SK-N-SH (cell line): ENCODE measurements at regions not wholly inside any gene's neighbourhood (a gene's known extent, or its start where the extent isn't known, plus 50 kb on each side); places are given as distances from the start of the nearest gene placed in this dataset.

ENCODE experiments used
- CTCF ChIA-PET: fragments of 300-600, 350-600 bp; formaldehyde crosslinking; extraction: SDS; loops from one replicate; lab custom pipeline; 2021; lab: Yijun Ruan, JAX
- POLR2A ChIA-PET: fragments of 350-600 bp; sonication (Branson Sonifier 250); formaldehyde crosslinking; extraction: SDS; loops from one replicate; lab custom pipeline; 2020; ENCODE audit warnings: antibody characterized with exemption, inconsistent platforms; lab: Yijun Ruan, JAX
- DNase-seq: peaks from one replicate; pipeline ENCODE4 v3.0.0; 2012
- H2AFZ ChIP-seq: fragments of 200-600 bp; sonication (generic); 2 replicates; pipeline ENCODE4 v1.8.1; 2016; ENCODE audit warnings: antibody characterized with exemption, mild to moderate bottlenecking, low read depth
- H3F3A ChIP-seq: fragments of 200-600 bp; sonication (generic); replicated peaks from 2 replicates; pipeline ENCODE3; 2016; ENCODE audit warnings: antibody characterized with exemption, mild to moderate bottlenecking; ENCODE audit not compliant: insufficient read depth
- H3K27ac ChIP-seq, 2 experiments: fragments of 200-500 bp in 1 of 2; fragments of 200-600 bp in 1 of 2; sonication (Bioruptor generic) in 1 of 2; sonication (generic), shearing (Covaris generic) in 1 of 2; 2 replicates each; pipeline versions ENCODE4 v1.5.1 to v1.6.1; 2014 to 2016; ENCODE audit warnings: low read depth in 2 of 2, inconsistent platforms in 1 of 2, low read length in 1 of 2, mild to moderate bottlenecking in 1 of 2, mixed read lengths in 1 of 2
- H3K27me3 ChIP-seq: fragments of 200-600 bp; sonication (generic), shearing (Covaris generic); 2 replicates; pipeline ENCODE4 v1.6.1; 2016; ENCODE audit warnings: mixed run types; ENCODE audit not compliant: insufficient read depth
- H3K36me3 ChIP-seq, 2 experiments: fragments of 200-500 bp in 1 of 2; fragments of 200-600 bp in 1 of 2; sonication (Bioruptor generic) in 1 of 2; sonication (generic) in 1 of 2; replicated peaks in 1 of 2; 2 replicates each; pipeline versions ENCODE3 to v1.5.1; 2014 to 2016; ENCODE audit warnings: low read length in 1 of 2, mild to moderate bottlenecking in 1 of 2; ENCODE audit not compliant: insufficient read depth in 2 of 2, control insufficient read depth in 1 of 2
- H3K4me1 ChIP-seq, 2 experiments: fragments of 200-500 bp in 1 of 2; fragments of 200-600 bp in 1 of 2; sonication (Bioruptor generic) in 1 of 2; sonication (generic), shearing (Covaris generic) in 1 of 2; 2 replicates each; pipeline versions ENCODE4 v1.5.1 to v1.6.1; 2014 to 2016; ENCODE audit warnings: low read depth in 1 of 2, low read length in 1 of 2, mixed run types in 1 of 2; ENCODE audit not compliant: insufficient read depth in 2 of 2, control insufficient read depth in 1 of 2
- H3K4me2 ChIP-seq: fragments of 200-600 bp; sonication (generic), shearing (Covaris generic); 2 replicates; pipeline ENCODE4 v1.6.1; 2017; ENCODE audit warnings: mixed run types
- H3K4me3 ChIP-seq, 2 experiments: fragments of 200-500 bp in 1 of 2; fragments of 200-600 bp in 1 of 2; sonication (Bioruptor generic) in 1 of 2; sonication (generic), shearing (Covaris generic) in 1 of 2; 2 replicates each; pipeline versions ENCODE4 v1.5.1 to v1.8.1; 2014 to 2016; ENCODE audit warnings: low read depth in 2 of 2, inconsistent platforms in 1 of 2, low read length in 1 of 2, mild to moderate bottlenecking in 1 of 2, mixed read lengths in 1 of 2, moderate library complexity in 1 of 2
- H3K79me2 ChIP-seq: fragments of 200-600 bp; sonication (generic); 2 replicates; pipeline ENCODE4 v1.8.1; 2017; ENCODE audit warnings: mild to moderate bottlenecking; ENCODE audit not compliant: insufficient read depth
- H3K9ac ChIP-seq: fragments of 200-600 bp; sonication (generic); 2 replicates; pipeline ENCODE4 v1.6.1; 2017; ENCODE audit warnings: mixed run types
- H3K9me2 ChIP-seq: fragments of 200-600 bp; sonication (generic); 2 replicates; pipeline ENCODE4 v1.6.1; 2017; ENCODE audit warnings: mixed run types
- H3K9me3 ChIP-seq: fragments of 200-600 bp; sonication (generic); 2 replicates; pipeline ENCODE4 v1.6.1; 2017; ENCODE audit warnings: mixed run types, mild to moderate bottlenecking, moderate library complexity
- H4K20me1 ChIP-seq: fragments of 200-600 bp; sonication (generic); 2 replicates; pipeline ENCODE4 v1.6.1; 2017; ENCODE audit warnings: mild to moderate bottlenecking, mixed run types; ENCODE audit not compliant: insufficient read depth
- CHD2 ChIP-seq: fragments of 150-350 bp; IDR thresholded peaks from 2 replicates; pipeline ENCODE4 v1.6.1; 2018; ENCODE audit warnings: low read length; ENCODE audit not compliant: partially characterized antibody
- ELF1 ChIP-seq: IDR thresholded peaks from 2 replicates; pipeline ENCODE4 v1.4.0; 2012
- EP300 ChIP-seq, 2 experiments: IDR thresholded peaks; 2 replicates each; pipeline versions ENCODE4 v1.4.0 to v1.6.1; 2012; ENCODE audit warnings: borderline replicate concordance in 1 of 2, low read depth in 1 of 2, low read length in 1 of 2
- EZH2phosphoT487 ChIP-seq: fragments of 200-600 bp; sonication (generic); IDR thresholded peaks from 2 replicates; pipeline ENCODE4 v1.6.1; 2017; ENCODE audit warnings: low read depth, mixed run types, mild to moderate bottlenecking, antibody characterized with exemption, moderate library complexity, borderline replicate concordance
- FOXJ3 ChIP-seq: sonication (generic); formaldehyde crosslinking; IDR thresholded peaks from 2 replicates; pipeline ENCODE4 v1.5.1; 2020; ENCODE audit warnings: mild to moderate bottlenecking, missing genetic modification reagents
- GABPA ChIP-seq: IDR thresholded peaks from 2 replicates; pipeline ENCODE4 v1.4.0; 2012; ENCODE audit warnings: low read depth, mild to moderate bottlenecking
- GATA2 ChIP-seq: sonication (generic); formaldehyde crosslinking; IDR thresholded peaks from 2 replicates; pipeline ENCODE4 v1.5.0; 2020; ENCODE audit warnings: mild to moderate bottlenecking, missing genetic modification reagents
- IRF3 ChIP-seq: fragments of 150-350 bp; IDR thresholded peaks from 2 replicates; pipeline ENCODE4 v1.6.1; 2016; ENCODE audit warnings: mild to moderate bottlenecking, low read depth, low read length
- MXI1 ChIP-seq: IDR thresholded peaks from 2 replicates; pipeline ENCODE4 v1.6.1; 2012; ENCODE audit warnings: mild to moderate bottlenecking, low read depth, low read length, improper control_type of control experiment
- NFIC ChIP-seq: IDR thresholded peaks from 2 replicates; pipeline ENCODE4 v1.4.0; 2012; ENCODE audit warnings: borderline replicate concordance
- PBX3 ChIP-seq: IDR thresholded peaks from 2 replicates; pipeline ENCODE4; 2012
- POLR2AphosphoS5 ChIP-seq: IDR thresholded peaks from 2 replicates; pipeline ENCODE4 v1.6.1; 2012; ENCODE audit warnings: low read depth, low read length
- RAD21 ChIP-seq: IDR thresholded peaks from 2 replicates; pipeline ENCODE4 v1.6.1; 2012; ENCODE audit warnings: mild to moderate bottlenecking, low read length
- RCOR1 ChIP-seq: fragments of 150-350 bp; IDR thresholded peaks from 2 replicates; pipeline ENCODE4 v1.6.1; 2017; ENCODE audit warnings: antibody characterized with exemption, low read length
- SMC3 ChIP-seq: IDR thresholded peaks from 2 replicates; pipeline ENCODE4 v1.6.1; 2012; ENCODE audit warnings: low read depth, low read length, improper control_type of control experiment
- TAF1 ChIP-seq: IDR thresholded peaks from 2 replicates; pipeline ENCODE4 v1.6.1; 2012; ENCODE audit warnings: low read depth, mild to moderate bottlenecking, low read length, moderate library complexity, borderline replicate concordance
- TCF12 ChIP-seq: IDR thresholded peaks from 2 replicates; pipeline ENCODE4 v1.4.0; 2012
- TEAD4 ChIP-seq: IDR thresholded peaks from 2 replicates; pipeline ENCODE4 v1.4.0; 2012; ENCODE audit warnings: mild to moderate bottlenecking, borderline replicate concordance; ENCODE audit not compliant: insufficient read depth
- USF2 ChIP-seq: fragments of 150-350 bp; IDR thresholded peaks from 2 replicates; pipeline ENCODE4 v1.6.1; 2017; ENCODE audit warnings: antibody characterized with exemption, low read length, low read depth, borderline replicate concordance
- WGBS: methylation state at CpG from one replicate; pipeline ENCODE4 v1.1.6; 2017; ENCODE audit warnings: low lambda C conversion rate; 5-methylcytosine and 5-hydroxymethylcytosine counted together
- TF ChIP-seq, protein P1 (sequence below): IDR thresholded peaks from 2 replicates; pipeline ENCODE4 v1.4.0; 2012; ENCODE audit warnings: low read depth, borderline replicate concordance
- TF ChIP-seq, protein P2 (sequence below): IDR thresholded peaks from 2 replicates; pipeline ENCODE4 v1.4.0; 2012; ENCODE audit warnings: low read depth

DNA sequence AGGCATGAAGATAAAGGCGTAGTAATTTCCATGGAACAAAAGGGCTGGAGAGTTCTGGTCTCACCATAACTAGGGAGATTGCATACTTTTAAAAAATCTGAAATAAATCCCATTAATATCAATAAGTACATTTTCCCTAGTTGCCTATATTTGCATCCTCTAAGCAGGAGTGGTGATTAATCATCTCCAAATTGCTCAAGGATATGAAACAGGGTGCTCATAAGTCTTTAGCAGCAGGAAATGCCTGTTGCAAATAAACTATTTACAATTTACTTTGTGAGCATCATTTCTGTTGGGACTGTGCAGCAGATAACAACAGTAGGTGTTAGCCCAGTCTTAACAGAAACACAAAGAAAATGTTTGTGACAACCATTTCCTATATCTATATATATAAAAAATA lies 92.4 kb upstream of the TMEM178A start:
- Histone ChIP-seq H3K27ac (no peak overlapping the region), H3K9me2 (no peaks in the 10 kb centered on the region), H3K9ac (no peak overlapping the region), H2AFZ (no peak overlapping the region), H3K9me3 (no peaks in the 10 kb centered on the region), H3K27me3 (no peaks in the 10 kb centered on the region), H3K79me2 (no peaks in the 10 kb centered on the region), H3F3A (peaks cover 9% of the 10 kb centered on the region), H4K20me1 (no peaks in the 10 kb centered on the region), H3K4me1 (peaks cover 5 to 10% of the 10 kb centered on the region in 2 experiments; a peak in 3 of 4 replicates), H3K4me3 (no peak overlapping the region), H3K36me3 (no peaks in the 10 kb centered on the region), H3K4me2 (no peak overlapping the region)
- CTCF ChIA-PET: no interaction called here
- DNase-seq: no peak
- no peak for TF ChIP-seq GATA2 (CRISPR knock-in tag)
- TF ChIP-seq, protein P1, sequence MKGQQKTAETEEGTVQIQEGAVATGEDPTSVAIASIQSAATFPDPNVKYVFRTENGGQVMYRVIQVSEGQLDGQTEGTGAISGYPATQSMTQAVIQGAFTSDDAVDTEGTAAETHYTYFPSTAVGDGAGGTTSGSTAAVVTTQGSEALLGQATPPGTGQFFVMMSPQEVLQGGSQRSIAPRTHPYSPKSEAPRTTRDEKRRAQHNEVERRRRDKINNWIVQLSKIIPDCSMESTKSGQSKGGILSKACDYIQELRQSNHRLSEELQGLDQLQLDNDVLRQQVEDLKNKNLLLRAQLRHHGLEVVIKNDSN: no peak
- TF ChIP-seq, protein P2, sequence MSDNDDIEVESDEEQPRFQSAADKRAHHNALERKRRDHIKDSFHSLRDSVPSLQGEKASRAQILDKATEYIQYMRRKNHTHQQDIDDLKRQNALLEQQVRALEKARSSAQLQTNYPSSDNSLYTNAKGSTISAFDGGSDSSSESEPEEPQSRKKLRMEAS: no peak
- TF ChIP-seq RCOR1: no peak
- no peak for TF ChIP-seq TEAD4
- TF ChIP-seq SMC3: no peak
- no peak for TF ChIP-seq TCF12
- no peak for TF ChIP-seq EP300 (IDR thresholded peaks at IDR 0.05; ENCODE audit: borderline replicate concordance in 1 of 2, low read depth in 1 of 2, low read length in 1 of 2)
- no peak for TF ChIP-seq CHD2
- no peak for TF ChIP-seq PBX3
- TF ChIP-seq EZH2phosphoT487: no peak
- TF ChIP-seq RAD21: no peak
- no peak for TF ChIP-seq IRF3
- POLR2A ChIA-PET: no interaction called here
- WGBS: 85% methylated on average over 1 of the region's 1 CpG

DNA sequence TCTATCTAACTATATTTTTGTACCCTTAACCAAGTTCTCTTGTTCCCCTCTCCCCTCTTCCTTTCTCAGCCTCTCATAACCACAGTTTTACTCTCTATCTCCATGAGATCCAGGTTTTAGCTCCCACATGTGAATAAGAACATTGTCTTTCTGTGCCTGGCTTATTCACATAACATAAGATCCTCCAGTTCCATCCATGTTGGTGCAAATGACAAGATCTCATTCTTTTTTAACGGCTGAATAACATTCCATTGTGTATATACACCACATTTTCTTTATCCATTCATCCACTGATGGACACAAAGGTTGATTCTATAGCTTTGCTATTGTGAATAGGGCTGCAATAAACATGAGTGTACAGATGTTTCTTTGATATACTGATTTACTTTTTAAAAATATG lies 83.9 kb upstream of the TMEM178A start:
- Histone ChIP-seq H3K4me2 (no peak overlapping the region), H3K27ac (no peak overlapping the region), H3K4me1 (no peaks in the 10 kb centered on the region), H4K20me1 (no peaks in the 10 kb centered on the region), H3K9me2 (no peaks in the 10 kb centered on the region), H3K9me3 (peaks cover 3% of the 10 kb centered on the region; the same call in 1 of the 2 replicates)
- CTCF ChIA-PET: interaction anchor here (0.6 kb wide), 1 partner anchor 267 kb away, joined by 3 read pairs; no protein-coding TSS in a partner anchor
- no peak for DNase-seq
- WGBS: 18% methylated on average over 1 of the region's 1 CpG
- TF ChIP-seq FOXJ3 (CRISPR knock-in tag) (no peak), GABPA (no peak), MXI1 (no peak), USF2 (no peak), NFIC (no peak), ELF1 (no peak), CHD2 (no peak), PBX3 (no peak), TAF1 (no peak), SMC3 (no peak), POLR2AphosphoS5 (no peak)
- TF ChIP-seq, all 33 proteins: peak for 0
- no peak overlapping the region for H2AFZ ChIP-seq
- no peak overlapping the region for H3K9ac ChIP-seq
- no peaks in the 10 kb centered on the region for H3K36me3 ChIP-seq
- no peaks in the 10 kb centered on the region for H3K79me2 ChIP-seq
- H3K4me3 ChIP-seq: no peak overlapping the region
- H3F3A ChIP-seq: no peaks in the 10 kb centered on the region
- POLR2A ChIA-PET: no interaction called here
- H3K27me3 ChIP-seq: no peaks in the 10 kb centered on the region
